Ishikawa (cell line): ENCODE measurements at regions not wholly inside any gene's neighbourhood (a gene's known extent, or its start where the extent isn't known, plus 50 kb on each side); places are given as distances from the start of the nearest gene placed in this dataset.

Experiments
- CEBPB ChIP-seq: IDR thresholded peaks from 2 replicates; pipeline ENCODE4 v1.6.1; 2012
- CREB1 ChIP-seq: IDR thresholded peaks from 2 replicates; pipeline ENCODE4 v1.6.1; 2012; ENCODE audit warnings: low read depth
- EGR1 ChIP-seq: IDR thresholded peaks from 2 replicates; pipeline ENCODE4 v1.6.1; 2012
- EP300 ChIP-seq: IDR thresholded peaks from 2 replicates; pipeline ENCODE4 v1.6.1; 2012; ENCODE audit warnings: borderline replicate concordance
- FOXM1 ChIP-seq: IDR thresholded peaks from 2 replicates; pipeline ENCODE4 v1.6.1; 2012; ENCODE audit warnings: low read depth, borderline replicate concordance
- NFIC ChIP-seq: IDR thresholded peaks from 2 replicates; pipeline ENCODE4 v1.6.1; 2012
- RAD21 ChIP-seq: IDR thresholded peaks from 2 replicates; pipeline ENCODE4 v1.6.1; 2012; ENCODE audit warnings: low read depth
- TAF1 ChIP-seq: IDR thresholded peaks from 2 replicates; pipeline ENCODE4 v1.6.1; 2012; ENCODE audit warnings: low read depth, mild to moderate bottlenecking
- TCF12 ChIP-seq: IDR thresholded peaks from 2 replicates; pipeline ENCODE4 v1.6.1; 2012; ENCODE audit warnings: low read depth
- TEAD4 ChIP-seq: IDR thresholded peaks from 2 replicates; pipeline ENCODE4 v1.6.1; 2012
- YY1 ChIP-seq: IDR thresholded peaks from 2 replicates; pipeline ENCODE4 v1.6.1; 2012; ENCODE audit warnings: low read depth
- ZBTB7A ChIP-seq: IDR thresholded peaks from 2 replicates; pipeline ENCODE4 v1.6.1; 2012; ENCODE audit warnings: low read depth
- TF ChIP-seq, protein P1 (sequence below): IDR thresholded peaks from 2 replicates; pipeline ENCODE4 v1.6.1; 2012
- TF ChIP-seq, protein P2 (sequence below): IDR thresholded peaks from 2 replicates; pipeline ENCODE4 v1.6.1; 2012
- TF ChIP-seq, protein P3 (sequence below): IDR thresholded peaks from 2 replicates; pipeline ENCODE4 v1.6.1; 2012; ENCODE audit warnings: low read depth, mild to moderate bottlenecking

DNA sequence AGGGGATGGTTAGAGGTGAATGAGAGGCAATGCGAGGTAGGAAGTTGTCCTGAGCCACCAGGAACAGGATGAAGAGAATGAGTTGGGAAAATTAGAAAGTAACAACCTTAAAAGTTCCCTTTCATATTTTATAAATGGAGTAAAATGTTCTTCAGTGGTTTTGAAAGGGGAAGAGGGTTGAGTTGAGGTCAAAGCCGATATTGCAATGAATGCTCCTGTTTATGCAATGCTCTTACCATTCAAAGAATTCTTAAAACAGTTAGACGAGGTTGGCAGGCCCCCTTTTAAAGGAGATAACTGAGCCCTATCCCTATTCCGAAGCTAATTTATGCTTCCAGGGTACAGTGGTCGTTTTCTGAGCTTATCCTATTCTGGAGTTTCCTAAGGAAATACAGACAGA is 2110.3 kb upstream of the CELF4 start:
- no peak for TF ChIP-seq TCF12
- TF ChIP-seq, protein P1, sequence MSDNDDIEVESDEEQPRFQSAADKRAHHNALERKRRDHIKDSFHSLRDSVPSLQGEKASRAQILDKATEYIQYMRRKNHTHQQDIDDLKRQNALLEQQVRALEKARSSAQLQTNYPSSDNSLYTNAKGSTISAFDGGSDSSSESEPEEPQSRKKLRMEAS = no peak
- no peak for TF ChIP-seq TEAD4

DNA sequence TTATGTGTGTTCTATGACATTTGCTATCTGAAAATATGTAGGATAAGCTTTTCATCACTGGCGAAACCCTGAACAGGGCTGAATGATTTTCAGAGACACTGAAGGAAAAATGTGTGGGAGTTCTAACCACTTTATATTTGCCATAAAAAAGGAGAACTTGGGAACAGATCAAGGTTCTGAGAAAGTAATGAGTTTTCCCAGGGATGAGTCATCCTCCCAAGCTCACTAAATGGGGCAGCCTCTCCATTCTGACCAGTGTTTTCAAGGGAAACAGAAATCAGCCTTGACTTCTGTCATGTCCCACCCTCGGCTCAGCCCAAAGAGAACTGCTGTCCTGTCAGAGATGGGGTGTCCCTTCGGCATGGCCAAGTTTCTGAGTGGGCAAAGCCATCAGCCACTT is 2109.8 kb upstream of the CELF4 start:
- no peak for TF ChIP-seq RAD21
- TF ChIP-seq FOXM1 = no peak
- TF ChIP-seq ZBTB7A = no peak
- TF ChIP-seq TCF12 = no peak
- no peak for TF ChIP-seq EGR1
- TF ChIP-seq, protein P2, sequence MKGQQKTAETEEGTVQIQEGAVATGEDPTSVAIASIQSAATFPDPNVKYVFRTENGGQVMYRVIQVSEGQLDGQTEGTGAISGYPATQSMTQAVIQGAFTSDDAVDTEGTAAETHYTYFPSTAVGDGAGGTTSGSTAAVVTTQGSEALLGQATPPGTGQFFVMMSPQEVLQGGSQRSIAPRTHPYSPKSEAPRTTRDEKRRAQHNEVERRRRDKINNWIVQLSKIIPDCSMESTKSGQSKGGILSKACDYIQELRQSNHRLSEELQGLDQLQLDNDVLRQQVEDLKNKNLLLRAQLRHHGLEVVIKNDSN = no peak

DNA sequence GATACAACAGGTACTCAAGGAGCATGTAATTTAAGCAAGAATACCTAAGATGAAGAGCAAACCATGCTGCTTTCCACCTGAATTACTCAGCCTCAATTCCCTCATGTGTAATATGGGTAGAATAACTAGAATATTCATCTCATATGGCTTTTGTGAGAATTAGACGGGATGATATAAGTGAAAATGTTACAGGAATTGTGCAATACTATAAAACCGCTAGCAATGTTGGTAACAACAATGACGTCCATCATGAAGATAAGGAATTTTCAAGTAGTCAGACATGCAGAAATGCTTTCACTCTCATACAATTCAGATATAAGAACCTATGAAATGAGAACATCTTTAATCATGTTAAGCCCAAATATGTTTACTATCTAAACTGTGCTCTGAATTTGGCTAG is 2106.6 kb upstream of the CELF4 start:
- TF ChIP-seq YY1 = no peak
- no peak for TF ChIP-seq EGR1
- no peak for TF ChIP-seq EP300
- no peak for TF ChIP-seq ZBTB7A
- no peak for TF ChIP-seq TEAD4
- no peak for TF ChIP-seq TAF1
- no peak for TF ChIP-seq RAD21
- no peak for TF ChIP-seq CEBPB
- no peak for TF ChIP-seq NFIC
- TF ChIP-seq FOXM1 = no peak
- TF ChIP-seq, protein P2 = no peak
- no peak for TF ChIP-seq TCF12
- TF ChIP-seq, protein P3, sequence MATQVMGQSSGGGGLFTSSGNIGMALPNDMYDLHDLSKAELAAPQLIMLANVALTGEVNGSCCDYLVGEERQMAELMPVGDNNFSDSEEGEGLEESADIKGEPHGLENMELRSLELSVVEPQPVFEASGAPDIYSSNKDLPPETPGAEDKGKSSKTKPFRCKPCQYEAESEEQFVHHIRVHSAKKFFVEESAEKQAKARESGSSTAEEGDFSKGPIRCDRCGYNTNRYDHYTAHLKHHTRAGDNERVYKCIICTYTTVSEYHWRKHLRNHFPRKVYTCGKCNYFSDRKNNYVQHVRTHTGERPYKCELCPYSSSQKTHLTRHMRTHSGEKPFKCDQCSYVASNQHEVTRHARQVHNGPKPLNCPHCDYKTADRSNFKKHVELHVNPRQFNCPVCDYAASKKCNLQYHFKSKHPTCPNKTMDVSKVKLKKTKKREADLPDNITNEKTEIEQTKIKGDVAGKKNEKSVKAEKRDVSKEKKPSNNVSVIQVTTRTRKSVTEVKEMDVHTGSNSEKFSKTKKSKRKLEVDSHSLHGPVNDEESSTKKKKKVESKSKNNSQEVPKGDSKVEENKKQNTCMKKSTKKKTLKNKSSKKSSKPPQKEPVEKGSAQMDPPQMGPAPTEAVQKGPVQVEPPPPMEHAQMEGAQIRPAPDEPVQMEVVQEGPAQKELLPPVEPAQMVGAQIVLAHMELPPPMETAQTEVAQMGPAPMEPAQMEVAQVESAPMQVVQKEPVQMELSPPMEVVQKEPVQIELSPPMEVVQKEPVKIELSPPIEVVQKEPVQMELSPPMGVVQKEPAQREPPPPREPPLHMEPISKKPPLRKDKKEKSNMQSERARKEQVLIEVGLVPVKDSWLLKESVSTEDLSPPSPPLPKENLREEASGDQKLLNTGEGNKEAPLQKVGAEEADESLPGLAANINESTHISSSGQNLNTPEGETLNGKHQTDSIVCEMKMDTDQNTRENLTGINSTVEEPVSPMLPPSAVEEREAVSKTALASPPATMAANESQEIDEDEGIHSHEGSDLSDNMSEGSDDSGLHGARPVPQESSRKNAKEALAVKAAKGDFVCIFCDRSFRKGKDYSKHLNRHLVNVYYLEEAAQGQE = no peak
- TF ChIP-seq, protein P1 = no peak
- no peak for TF ChIP-seq CREB1

DNA sequence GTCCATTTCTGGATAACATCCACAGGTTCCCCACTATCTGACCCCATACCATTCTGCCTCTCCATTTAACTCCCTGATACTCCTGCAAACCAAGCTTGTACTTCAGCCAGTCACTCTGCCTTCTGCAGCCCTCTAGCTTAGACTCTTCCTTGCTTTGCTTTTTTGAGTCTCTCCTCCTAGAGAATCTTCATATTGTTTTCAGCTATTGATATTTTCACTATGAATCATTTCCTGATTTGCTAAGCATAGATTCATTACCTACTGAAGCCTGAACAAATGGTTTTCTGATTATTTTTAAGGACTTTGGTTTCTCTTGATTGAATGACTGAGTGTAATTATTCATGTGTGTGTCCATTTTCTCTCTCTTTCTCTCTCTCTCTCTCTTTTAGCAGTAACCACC is 2102.3 kb upstream of the CELF4 start:
- TF ChIP-seq TEAD4 (no peak), EP300 (no peak), CREB1 (no peak), EGR1 (no peak), TCF12 (no peak), TAF1 (no peak), FOXM1 (no peak), ZBTB7A (no peak), RAD21 (no peak)
- TF ChIP-seq, protein P1 = no peak

DNA sequence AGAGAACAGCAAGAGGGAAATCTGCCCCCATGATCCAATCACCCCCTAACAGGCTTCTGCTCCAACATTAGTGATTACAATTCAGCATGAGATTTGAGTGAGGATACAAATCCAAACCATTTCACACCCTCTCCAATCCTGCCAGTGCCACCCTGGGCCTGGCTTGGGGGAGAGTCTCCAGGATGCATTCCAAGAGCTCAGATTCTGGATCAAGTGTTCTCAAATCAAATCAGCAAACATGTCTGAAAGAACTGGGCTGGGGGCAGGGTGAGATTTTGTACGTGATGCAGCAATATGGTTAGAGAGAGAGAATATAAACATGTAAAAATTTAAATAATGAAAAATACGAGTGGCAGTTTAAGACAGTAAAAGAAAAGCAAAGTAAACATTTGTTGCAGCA is 2100.9 kb upstream of the CELF4 start:
- TF ChIP-seq EGR1 (no peak), TCF12 (no peak), ZBTB7A (no peak), FOXM1 (no peak), TEAD4 (no peak), CREB1 (no peak), EP300 (no peak), RAD21 (no peak), YY1 (no peak), NFIC (no peak), CEBPB (no peak), TAF1 (no peak)
- TF ChIP-seq, protein P3 = no peak
- TF ChIP-seq, protein P1 = no peak
- TF ChIP-seq, protein P2 = no peak
